Right lobe of liver (tissue), 6 donors: ENCODE measurements at regions not wholly inside any gene's neighbourhood (a gene's known extent, or its start where the extent isn't known, plus 50 kb on each side); places are given as distances from the start of the nearest gene placed in this dataset.

Experiments
- ATAC-seq, 4 donors: fragments of 200-7000 bp; cut with Tn5 transposase; one replicate each; pipeline ENCODE4 v1.9.1; 2020; ENCODE audit warnings: mild to moderate bottlenecking in 4 of 4, moderate library complexity in 4 of 4
- DNase-seq, 3 donors: peaks; one replicate each; pipeline ENCODE4 v3.0.0-alpha.2; 2020
- H3K27ac ChIP-seq, 3 donors: fragments of 200-600 bp; one replicate each; pipeline ENCODE4 v1.8.0; 2022
- H3K27me3 ChIP-seq, 2 donors: fragments of 200-600 bp; one replicate each; pipeline ENCODE4 v1.8.0; 2022
- H3K36me3 ChIP-seq, 4 donors: fragments of 200-600 bp; sonication (generic) in 1 of 4; one replicate each; pipeline versions ENCODE4 v1.5.1 to v1.8.0; 2017 to 2022; ENCODE audit warnings: control low read depth in 1 of 4
- H3K4me1 ChIP-seq, 4 donors: fragments of 200-600 bp; sonication (generic) in 1 of 4; one replicate each; pipeline versions ENCODE4 v1.5.1 to v1.8.0; 2017 to 2022; ENCODE audit warnings: control low read depth in 1 of 4
- H3K4me3 ChIP-seq, 3 donors: fragments of 200-600 bp; one replicate each; pipeline ENCODE4 v1.8.0; 2022
- H3K9me3 ChIP-seq, 4 donors: fragments of 200-600 bp; sonication (generic) in 1 of 4; one replicate each; pipeline versions ENCODE4 v1.5.1 to v1.8.0; 2017 to 2022; ENCODE audit warnings: control low read depth in 1 of 4
- CTCF ChIP-seq, 4 donors: fragments of 200-600 bp in 3 of 4; fragments of 450-650 bp in 1 of 4; IDR thresholded peaks; one replicate each; pipeline versions ENCODE4 v1.5.1 to v1.8.0; 2016 to 2022; ENCODE audit warnings: antibody characterized with exemption in 4 of 4, mild to moderate bottlenecking in 2 of 4
- POLR2A ChIP-seq: fragments of 450-650 bp; IDR thresholded peaks from one replicate; pipeline ENCODE4 v1.6.1; 2017; ENCODE audit warnings: antibody characterized with exemption, mild to moderate bottlenecking
- WGBS: methylation state at CpG from one replicate; pipeline ENCODE4 v1.1.6; 2018; ENCODE audit warnings: low coverage, low lambda C conversion rate; ENCODE audit not compliant: insufficient coverage; ENCODE audit errors: missing lambda C conversion rate; 5-methylcytosine and 5-hydroxymethylcytosine counted together
- intact Hi-C, 2 donors: fragments of 100-400 bp; cut with DNase I; formaldehyde crosslinking; loops; one replicate each; pipeline versions ENCODE4 v1.11.2 to v1.14.1; 2022
- small RNA-seq, 2 experiments: library from RNA; depleted of rRNA; stranded (forward); fragments of <200 nt; gene quantifications; one replicate each; pipeline ENCODE3, GENCODE V24; 2016
- donor health status: DM: no; HTN: yes; CAD: no.
- donor health status: DM: no; HTN: no; CAD: no.
- donor health status: DM: no; HTN: no; CAD: no.
- donor health status: DM: no; HTN: yes; CAD: no.
- donor health status: DM: no; HTN: yes; CAD: no.

- H3K4me3 ChIP-seq: no peak overlapping the region
- TF ChIP-seq POLR2A (no peak), CTCF (IDR thresholded peaks at IDR 0.05) (no peak)
- H3K9me3 ChIP-seq: no peaks in the 10 kb centered on the region
- no peak for DNase-seq
- intact Hi-C loops: no loop called here
- 25% methylated on average over 1 of the region's 1 CpG for WGBS
- no peaks in the 10 kb centered on the region for H3K27me3 ChIP-seq
- no peaks in the 10 kb centered on the region for H3K36me3 ChIP-seq
- H3K4me1 ChIP-seq: no peaks in the 10 kb centered on the region
- H3K27ac ChIP-seq: no peak overlapping the region
- ATAC-seq: peak in 1 of 4 donors; percentile 26
These were observed 53.7 kb upstream of the KITLG start for GRCh38 chr12:88634008-88634407.

DNA sequence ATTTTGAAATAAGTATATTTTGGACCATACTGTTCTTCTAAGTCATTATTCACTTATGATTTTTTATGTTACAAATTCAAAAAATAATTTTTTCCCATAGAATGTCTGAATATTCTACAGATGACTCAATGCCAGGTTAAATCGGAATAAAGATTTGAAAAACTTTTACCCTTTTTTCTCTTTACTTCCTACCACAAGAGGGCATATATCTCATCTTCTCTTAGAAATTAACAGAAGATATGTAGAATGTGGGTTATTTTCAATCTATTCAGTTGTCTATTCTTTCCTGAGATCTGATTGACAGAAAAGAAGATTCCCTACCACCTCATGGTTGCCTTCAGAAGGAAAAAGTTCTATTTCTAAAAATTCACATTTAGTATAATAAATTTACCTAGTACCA lies 53.0 kb upstream of the KITLG start:
- WGBS: 29% methylated on average over 1 of the region's 1 CpG
- Histone ChIP-seq H3K4me3 (no peak overlapping the region), H3K27ac (no peak overlapping the region), H3K9me3 (no peaks in the 10 kb centered on the region), H3K36me3 (no peaks in the 10 kb centered on the region), H3K4me1 (no peaks in the 10 kb centered on the region), H3K27me3 (no peaks in the 10 kb centered on the region)
- ATAC-seq (no peak), DNase-seq (no peak)
- TF ChIP-seq POLR2A (no peak), CTCF (IDR thresholded peaks at IDR 0.05) (peak; percentile 28 to 39 (median 33))
- intact Hi-C loops: no loop called here

GRCh38 chr12:88630561-88630960 lies 50.3 kb upstream of the KITLG start:
- no peak for TF ChIP-seq POLR2A
- no peak for TF ChIP-seq CTCF (IDR thresholded peaks at IDR 0.05)
- no peak for DNase-seq
- no peaks in the 10 kb centered on the region for H3K27me3 ChIP-seq
- H3K9me3 ChIP-seq: no peaks in the 10 kb centered on the region
- intact Hi-C loops: no loop called here
- no peaks in the 10 kb centered on the region for H3K4me1 ChIP-seq
- no peak overlapping the region for H3K4me3 ChIP-seq
- H3K36me3 ChIP-seq: no peaks in the 10 kb centered on the region
- no peak for ATAC-seq
- H3K27ac ChIP-seq: no peak overlapping the region

Small RNAs in the stretch of these regions (small RNA-seq; reads per million reads assigned to genes)
- gene RNU7-120P: 0 reads per million in 2 experiments
